ENCODE measurements at regions not wholly inside any gene's neighbourhood (a gene's known extent, or its start where the extent isn't known, plus 50 kb on each side); places are given as distances from the start of the nearest gene placed in this dataset.

DNA sequence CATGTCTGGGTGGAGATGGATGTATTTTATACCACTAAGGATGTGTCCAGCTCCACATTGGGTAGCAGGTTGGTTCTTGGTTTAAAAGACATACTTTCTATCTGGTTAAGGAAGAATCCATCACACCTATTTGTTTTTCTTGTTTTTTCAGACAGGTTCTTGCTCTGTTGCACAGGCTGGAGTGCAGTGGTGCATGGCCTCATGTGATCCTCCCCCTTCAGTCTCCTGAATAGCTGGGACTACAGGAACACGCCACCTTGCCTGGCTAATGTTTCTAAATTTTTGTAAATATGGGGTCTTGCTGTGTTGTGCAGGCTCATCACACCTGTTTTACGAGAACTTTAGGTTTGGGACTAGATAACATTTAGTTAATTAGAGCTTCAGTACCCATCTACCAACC is 80.2 kb upstream of the PRNP start:
- TF ChIP-seq, protein P1, sequence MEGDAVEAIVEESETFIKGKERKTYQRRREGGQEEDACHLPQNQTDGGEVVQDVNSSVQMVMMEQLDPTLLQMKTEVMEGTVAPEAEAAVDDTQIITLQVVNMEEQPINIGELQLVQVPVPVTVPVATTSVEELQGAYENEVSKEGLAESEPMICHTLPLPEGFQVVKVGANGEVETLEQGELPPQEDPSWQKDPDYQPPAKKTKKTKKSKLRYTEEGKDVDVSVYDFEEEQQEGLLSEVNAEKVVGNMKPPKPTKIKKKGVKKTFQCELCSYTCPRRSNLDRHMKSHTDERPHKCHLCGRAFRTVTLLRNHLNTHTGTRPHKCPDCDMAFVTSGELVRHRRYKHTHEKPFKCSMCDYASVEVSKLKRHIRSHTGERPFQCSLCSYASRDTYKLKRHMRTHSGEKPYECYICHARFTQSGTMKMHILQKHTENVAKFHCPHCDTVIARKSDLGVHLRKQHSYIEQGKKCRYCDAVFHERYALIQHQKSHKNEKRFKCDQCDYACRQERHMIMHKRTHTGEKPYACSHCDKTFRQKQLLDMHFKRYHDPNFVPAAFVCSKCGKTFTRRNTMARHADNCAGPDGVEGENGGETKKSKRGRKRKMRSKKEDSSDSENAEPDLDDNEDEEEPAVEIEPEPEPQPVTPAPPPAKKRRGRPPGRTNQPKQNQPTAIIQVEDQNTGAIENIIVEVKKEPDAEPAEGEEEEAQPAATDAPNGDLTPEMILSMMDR (IDR thresholded peaks at IDR 0.05): no peak
- no peak for TF ChIP-seq POLR2A (IDR thresholded peaks at IDR 0.05)
